ENCODE measurements at regions not wholly inside any gene's neighbourhood (a gene's known extent, or its start where the extent isn't known, plus 50 kb on each side); places are given as distances from the start of the nearest gene placed in this dataset.

- CTCF ChIA-PET: interaction anchor here (0.6 kb wide), 1 partner anchor 67 kb away, joined by 4 read pairs; no protein-coding TSS in a partner anchor
- DNase-seq (ENCODE audit: extremely low spot score): no peak
- TF ChIP-seq, protein P1, sequence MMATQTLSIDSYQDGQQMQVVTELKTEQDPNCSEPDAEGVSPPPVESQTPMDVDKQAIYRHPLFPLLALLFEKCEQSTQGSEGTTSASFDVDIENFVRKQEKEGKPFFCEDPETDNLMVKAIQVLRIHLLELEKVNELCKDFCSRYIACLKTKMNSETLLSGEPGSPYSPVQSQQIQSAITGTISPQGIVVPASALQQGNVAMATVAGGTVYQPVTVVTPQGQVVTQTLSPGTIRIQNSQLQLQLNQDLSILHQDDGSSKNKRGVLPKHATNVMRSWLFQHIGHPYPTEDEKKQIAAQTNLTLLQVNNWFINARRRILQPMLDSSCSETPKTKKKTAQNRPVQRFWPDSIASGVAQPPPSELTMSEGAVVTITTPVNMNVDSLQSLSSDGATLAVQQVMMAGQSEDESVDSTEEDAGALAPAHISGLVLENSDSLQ (IDR thresholded peaks at IDR 0.05): no peak
- TF ChIP-seq FOXM1 (IDR thresholded peaks at IDR 0.05; ENCODE audit: borderline replicate concordance): no peak
- TF ChIP-seq SP1 (IDR thresholded peaks at IDR 0.05): no peak
- no peak for TF ChIP-seq CTBP1 (IDR thresholded peaks at IDR 0.05; ENCODE audit: borderline replicate concordance)
- TF ChIP-seq BHLHE40 (IDR thresholded peaks at IDR 0.05; ENCODE audit: borderline replicate concordance): no peak
- TF ChIP-seq NFRKB (IDR thresholded peaks at IDR 0.05): no peak
- no peak for TF ChIP-seq L3MBTL2 (conservative IDR thresholded peaks at IDR 0.05)
- TF ChIP-seq SUZ12 (IDR thresholded peaks at IDR 0.05): no peak
- POLR2A ChIA-PET: no interaction called here
Measured at GRCh38 chr7:25031007-25031406, 51.0 kb upstream of the OSBPL3 start.

Measured in HEK293T (cell line).